Eye (tissue), 1 donor: ENCODE measurements at regions not wholly inside any gene's neighbourhood (a gene's known extent, or its start where the extent isn't known, plus 50 kb on each side); places are given as distances from the start of the nearest gene placed in this dataset.

Experiments used
- DNase-seq: peaks from one replicate; pipeline ENCODE4 v3.0.0-alpha.2; 2015

GRCh38 chr13:105643966-105644365, 891.5 kb downstream of the EFNB2 start:
- DNase-seq: no peak

- no peak for DNase-seq
These were observed 892.9 kb downstream of the EFNB2 start for GRCh38 chr13:105642511-105642958.

- DNase-seq: no peak
These were observed 894.3 kb downstream of the EFNB2 start for GRCh38 chr13:105641121-105641520.

GRCh38 chr13:105638426-105638825, 897.0 kb downstream of the EFNB2 start:
- no peak for DNase-seq

GRCh38 chr13:105634059-105634458, 901.4 kb downstream of the EFNB2 start:
- no peak for DNase-seq

GRCh38 chr13:105630431-105630830, 905.0 kb downstream of the EFNB2 start:
- DNase-seq: no peak

- DNase-seq: peak; percentile 3
These were observed 908.2 kb downstream of the EFNB2 start for GRCh38 chr13:105627270-105627669.

- no peak for DNase-seq
These were observed 909.8 kb downstream of the EFNB2 start for GRCh38 chr13:105625691-105626090.

GRCh38 chr13:105616333-105617075, 919.0 kb downstream of the EFNB2 start:
- no peak for DNase-seq

- no peak for DNase-seq
These were observed 922.9 kb downstream of the EFNB2 start for GRCh38 chr13:105612541-105612940.

- no peak for DNase-seq
These were observed 924.0 kb downstream of the EFNB2 start for GRCh38 chr13:105611424-105611823.

GRCh38 chr13:105608104-105608503, 927.4 kb downstream of the EFNB2 start:
- DNase-seq: no peak

- no peak for DNase-seq
These were observed 928.0 kb downstream of the EFNB2 start for GRCh38 chr13:105607426-105607825.

GRCh38 chr13:105607016-105607415, 928.4 kb downstream of the EFNB2 start:
- no peak for DNase-seq

GRCh38 chr13:105602956-105603670, 932.3 kb downstream of the EFNB2 start:
- DNase-seq: peak; percentile 9

- DNase-seq: no peak
These were observed 935.9 kb downstream of the EFNB2 start for GRCh38 chr13:105599477-105600037.

- no peak for DNase-seq
These were observed 936.9 kb downstream of the EFNB2 start for GRCh38 chr13:105598529-105598928.

GRCh38 chr13:105597573-105597972, 937.9 kb downstream of the EFNB2 start:
- DNase-seq: no peak

GRCh38 chr13:105595471-105595870, 940.0 kb downstream of the EFNB2 start:
- no peak for DNase-seq

GRCh38 chr13:105591277-105591676, 944.2 kb downstream of the EFNB2 start:
- no peak for DNase-seq

GRCh38 chr13:105587786-105588185, 947.7 kb downstream of the EFNB2 start:
- no peak for DNase-seq

GRCh38 chr13:105579821-105580710, 955.4 kb downstream of the EFNB2 start:
- DNase-seq: no peak

- DNase-seq: no peak
These were observed 962.3 kb downstream of the EFNB2 start for GRCh38 chr13:105573136-105573535.
